IMR-90 (cell line): ENCODE measurements at regions not wholly inside any gene's neighbourhood (a gene's known extent, or its start where the extent isn't known, plus 50 kb on each side); places are given as distances from the start of the nearest gene placed in this dataset.

Experiments
- ATAC-seq: fragments of 200-7000 bp; cut with Tn5 transposase; 2 replicates; pipeline ENCODE4 v1.9.1; 2020; ENCODE audit warnings: low read depth, mild to moderate bottlenecking, moderate library complexity
- BruUV-seq: library from RNA; stranded (reverse); fragments of 400-500 nt; replicated peaks from 2 replicates; lab custom pipeline; 2021; lab: Mats Ljungman, UMichigan
- CTCF ChIA-PET: fragments of 300-600 bp; formaldehyde crosslinking; extraction: SDS; loops from one replicate; lab custom pipeline; 2021; ENCODE audit warnings: antibody characterized with exemption; lab: Yijun Ruan, JAX
- POLR2A ChIA-PET: fragments of 300-600 bp; sonication (Branson Sonifier 250); formaldehyde crosslinking; loops from one replicate; lab custom pipeline; 2022; ENCODE audit warnings: antibody characterized with exemption; ENCODE audit not compliant: unreplicated experiment; lab: Charles Lee
- DNase-seq: peaks from one replicate; pipeline ENCODE4 v3.0.0; 2013
- H2AFZ ChIP-seq: replicated peaks from 2 replicates; pipeline ENCODE3; 2013; ENCODE audit warnings: low read length, mild to moderate bottlenecking; ENCODE audit not compliant: poor library complexity
- H2AK5ac ChIP-seq: 2 replicates; pipeline ENCODE4 v1.6.1; 2013; ENCODE audit warnings: low read depth, low read length, inconsistent platforms
- H2AK9ac ChIP-seq: replicated peaks from 2 replicates; pipeline ENCODE3; 2013; ENCODE audit warnings: mild to moderate bottlenecking, low read depth, low read length, moderate library complexity; ENCODE audit not compliant: poor library complexity
- H2BK120ac ChIP-seq: 2 replicates; pipeline ENCODE4 v1.6.1; 2013; ENCODE audit warnings: low read depth, low read length, inconsistent platforms
- H2BK15ac ChIP-seq: 3 replicates; pipeline ENCODE4 v1.6.1; 2013; ENCODE audit warnings: low read depth, low read length, inconsistent platforms
- H2BK20ac ChIP-seq: 2 replicates; pipeline ENCODE4 v1.6.1; 2013; ENCODE audit warnings: low read depth, mild to moderate bottlenecking, inconsistent platforms, low read length, moderate library complexity
- H2BK5ac ChIP-seq: 2 replicates; pipeline ENCODE4 v1.6.1; 2013; ENCODE audit warnings: mild to moderate bottlenecking, low read depth, low read length, inconsistent platforms; ENCODE audit not compliant: poor library complexity, severe bottlenecking
- H3K14ac ChIP-seq: replicated peaks from 2 replicates; pipeline ENCODE4 v1.6.1; 2013; ENCODE audit warnings: low read depth, low read length, inconsistent platforms
- H3K18ac ChIP-seq: 2 replicates; pipeline ENCODE4 v1.6.1; 2013; ENCODE audit warnings: low read depth, low read length, control low read depth
- H3K23ac ChIP-seq: 2 replicates; pipeline ENCODE4 v1.6.1; 2013; ENCODE audit warnings: low read depth, low read length, inconsistent platforms
- H3K27ac ChIP-seq: 2 replicates; pipeline ENCODE4 v1.5.1; 2013; ENCODE audit warnings: mild to moderate bottlenecking, control low read depth, low read length; ENCODE audit not compliant: insufficient read depth
- H3K27me3 ChIP-seq: 2 replicates; pipeline ENCODE4 v1.6.1; 2013; ENCODE audit warnings: low read length; ENCODE audit not compliant: control insufficient read depth, insufficient read depth
- H3K36me3 ChIP-seq: 2 replicates; pipeline ENCODE4 v1.6.1; 2013; ENCODE audit warnings: low read length, mixed read lengths; ENCODE audit not compliant: control insufficient read depth, insufficient read depth
- H3K4ac ChIP-seq: 2 replicates; pipeline ENCODE4 v1.6.1; 2013; ENCODE audit warnings: low read depth, low read length, inconsistent platforms
- H3K4me1 ChIP-seq: 2 replicates; pipeline ENCODE4 v1.6.1; 2013; ENCODE audit warnings: low read length, mixed read lengths; ENCODE audit not compliant: control insufficient read depth, insufficient read depth
- H3K4me2 ChIP-seq: 2 replicates; pipeline ENCODE4 v1.6.1; 2013; ENCODE audit warnings: low read depth, mild to moderate bottlenecking, control low read depth, low read length, moderate library complexity
- H3K4me3 ChIP-seq: 2 replicates; pipeline ENCODE4 v1.5.1; 2013; ENCODE audit warnings: low read depth, mild to moderate bottlenecking, control low read depth, low read length, moderate library complexity; ENCODE audit not compliant: insufficient read depth
- H3K56ac ChIP-seq: 2 replicates; pipeline ENCODE4 v1.6.1; 2013; ENCODE audit warnings: low read length, inconsistent platforms; ENCODE audit not compliant: insufficient read depth; ENCODE audit errors: extremely low read depth
- H3K79me1 ChIP-seq, 2 experiments: 2 replicates each; pipeline ENCODE4 v1.6.1; 2013; ENCODE audit warnings: low read length in 2 of 2, inconsistent platforms in 1 of 2, low read depth in 1 of 2
- H3K9ac ChIP-seq: 2 replicates; pipeline ENCODE4 v1.6.1; 2013; ENCODE audit warnings: low read depth, low read length, control low read depth
- H3K9me1 ChIP-seq: 2 replicates; pipeline ENCODE4 v1.6.1; 2013; ENCODE audit warnings: low read length, inconsistent platforms; ENCODE audit not compliant: insufficient read depth
- H3K9me3 ChIP-seq: 2 replicates; pipeline ENCODE4 v1.6.1; 2013; ENCODE audit warnings: low read length; ENCODE audit not compliant: control insufficient read depth, insufficient read depth
- H4K20me1 ChIP-seq: 2 replicates; pipeline ENCODE4 v1.6.1; 2013; ENCODE audit warnings: low read length, inconsistent platforms; ENCODE audit not compliant: insufficient read depth
- H4K5ac ChIP-seq: 2 replicates; pipeline ENCODE4 v1.6.1; 2013; ENCODE audit warnings: mild to moderate bottlenecking, low read depth, low read length, control low read depth
- H4K8ac ChIP-seq, 2 experiments: 2 replicates each; pipeline ENCODE4 v1.6.1; 2013; ENCODE audit warnings: low read depth in 2 of 2, low read length in 2 of 2, control low read depth in 1 of 2, inconsistent platforms in 1 of 2
- H4K91ac ChIP-seq: 2 replicates; pipeline ENCODE4 v1.6.1; 2013; ENCODE audit warnings: low read depth, low read length, inconsistent platforms; ENCODE audit not compliant: insufficient read depth
- ELK1 ChIP-seq: fragments of 150-350 bp; IDR thresholded peaks from 2 replicates; pipeline ENCODE4 v1.6.1; 2016; ENCODE audit warnings: low read depth, mild to moderate bottlenecking, low read length, moderate library complexity, borderline replicate concordance
- FOS ChIP-seq: fragments of 150-350 bp; IDR thresholded peaks from 2 replicates; pipeline ENCODE4 v1.6.1; 2016; ENCODE audit warnings: low read depth, low read length
- MAFK ChIP-seq: IDR thresholded peaks from 2 replicates; pipeline ENCODE4 v1.6.1; 2012; ENCODE audit warnings: low read depth, low read length, improper control_type of control experiment
- MXI1 ChIP-seq: IDR thresholded peaks from 2 replicates; pipeline ENCODE4 v1.6.1; 2012; ENCODE audit warnings: low read depth, mild to moderate bottlenecking, low read length, moderate library complexity, borderline replicate concordance
- NFE2L2 ChIP-seq: fragments of 150-350 bp; IDR thresholded peaks from 2 replicates; pipeline ENCODE4 v1.6.1; 2016; ENCODE audit warnings: low read depth, mild to moderate bottlenecking, low read length
- POLR2A ChIP-seq: IDR thresholded peaks from 2 replicates; pipeline ENCODE4 v1.6.1; 2012; ENCODE audit warnings: mild to moderate bottlenecking, low read depth, low read length
- RFX5 ChIP-seq: IDR thresholded peaks from 2 replicates; pipeline ENCODE4 v1.8.0; 2012; ENCODE audit warnings: low read depth, mild to moderate bottlenecking, low read length, moderate library complexity
- SMC3 ChIP-seq: fragments of 150-350 bp; IDR thresholded peaks from 2 replicates; pipeline ENCODE4 v1.6.1; 2016; ENCODE audit warnings: low read depth, mild to moderate bottlenecking, antibody characterized with exemption, low read length, moderate library complexity
- dilution Hi-C: fragments of 300-500 bp; cut with HindIII; formaldehyde crosslinking; loops from one replicate; pipeline ENCODE4 v1.14.3; 2018; ENCODE audit warnings: low sequenced_read_pairs; ENCODE audit not compliant: unreplicated experiment
- in situ Hi-C: fragments of 300-500 bp; cut with MboI; formaldehyde crosslinking; loops from 3 replicates; pipeline ENCODE4 v1.14.3; 2019; ENCODE audit warnings: low sequenced_read_pairs, inconsistent platforms, mixed read lengths
- intact Hi-C: fragments of 100-400 bp; cut with micrococcal nuclease; formaldehyde crosslinking; loops from 2 replicates; pipeline ENCODE4 v1.10.0; 2022

- intact Hi-C loops: no loop called here
These were observed 228.5 kb downstream of the ZNF326 start for GRCh38 chr1:90223401-90223800.

More at GRCh38 chr1:90223401-90223800, 228.5 kb downstream of the ZNF326 start:
- no peaks in the 10 kb centered on the region for H3K9me1 ChIP-seq
- no peak overlapping the region for H2AFZ ChIP-seq
- H2BK5ac ChIP-seq: no peak overlapping the region
- H3K4ac ChIP-seq: no peak overlapping the region
- DNase-seq: no peak
- H3K4me2 ChIP-seq: no peak overlapping the region
- H3K23ac ChIP-seq: no peak overlapping the region
- H2BK15ac ChIP-seq: no peak overlapping the region
- no peaks in the 10 kb centered on the region for H3K36me3 ChIP-seq
- H4K91ac ChIP-seq: no peak overlapping the region
- no peaks in the 10 kb centered on the region for H3K4me1 ChIP-seq
- no peak overlapping the region for H2AK9ac ChIP-seq
- H2BK120ac ChIP-seq: no peak overlapping the region
- ATAC-seq: no peak
- TF ChIP-seq FOS: no peak
- no peak for TF ChIP-seq MXI1
- no peak for TF ChIP-seq MAFK
- TF ChIP-seq NFE2L2: no peak
- TF ChIP-seq POLR2A: no peak
- TF ChIP-seq SMC3: no peak
- TF ChIP-seq ELK1: no peak
- TF ChIP-seq RFX5: no peak
- H4K8ac ChIP-seq: no peak overlapping the region
- no peak overlapping the region for H2BK20ac ChIP-seq
- H3K56ac ChIP-seq: no peak overlapping the region
- H4K20me1 ChIP-seq: no peaks in the 10 kb centered on the region
- in situ Hi-C loops (no loop called here), dilution Hi-C loops (no loop called here)
- no peaks in the 10 kb centered on the region for H3K79me1 ChIP-seq
- POLR2A ChIA-PET: no interaction called here
- no peak overlapping the region for H3K9ac ChIP-seq
- H3K9me3 ChIP-seq: no peaks in the 10 kb centered on the region
- no TSS peak for BruUV-seq
- H3K14ac ChIP-seq: no peak overlapping the region
- H3K18ac ChIP-seq: no peak overlapping the region
- H3K27ac ChIP-seq: no peak overlapping the region
- CTCF ChIA-PET: no interaction called here
- H3K4me3 ChIP-seq: no peak overlapping the region
- H3K27me3 ChIP-seq: no peaks in the 10 kb centered on the region
- no peak overlapping the region for H4K5ac ChIP-seq
- H2AK5ac ChIP-seq: no peak overlapping the region
